Neural cell (in vitro differentiated cells): ENCODE measurements at regions not wholly inside any gene's neighbourhood (a gene's known extent, or its start where the extent isn't known, plus 50 kb on each side); places are given as distances from the start of the nearest gene placed in this dataset.

ENCODE experiments used
- H2AFZ ChIP-seq: fragments of 200-600, 300-800 bp; sonication (generic), shearing (Covaris generic); 2 replicates; pipeline ENCODE4 v1.6.0; 2014; ENCODE audit warnings: low read depth, mild to moderate bottlenecking, antibody characterized with exemption, low read length, moderate library complexity
- H3F3A ChIP-seq: fragments of 200-600 bp; shearing (Covaris generic); 2 replicates; pipeline ENCODE4 v1.6.1; 2016; ENCODE audit warnings: mild to moderate bottlenecking, moderate library complexity, mixed read lengths, antibody characterized with exemption, low read length; ENCODE audit not compliant: insufficient read depth, poor library complexity, severe bottlenecking
- H3K27ac ChIP-seq: fragments of 200-600, 300-800 bp; sonication (generic), shearing (Covaris generic); 2 replicates; pipeline ENCODE4 v1.5.1; 2014; ENCODE audit warnings: mild to moderate bottlenecking, low read length, moderate library complexity
- H3K27me3 ChIP-seq: fragments of 300-800, 200-600 bp; sonication (generic), shearing (Covaris generic); 2 replicates; pipeline ENCODE4 v1.6.0; 2014; ENCODE audit warnings: mild to moderate bottlenecking, low read depth, low read length, moderate library complexity; ENCODE audit not compliant: insufficient read depth
- H3K36me3 ChIP-seq: fragments of 300-800, 200-600 bp; sonication (generic), shearing (Covaris generic); 2 replicates; pipeline ENCODE4 v1.5.1; 2014; ENCODE audit warnings: mild to moderate bottlenecking, antibody characterized with exemption, low read length, moderate library complexity; ENCODE audit not compliant: insufficient read depth
- H3K4me2 ChIP-seq: fragments of 300-800, 200-600 bp; sonication (generic), shearing (Covaris generic); 2 replicates; pipeline ENCODE4 v1.6.0; 2014; ENCODE audit warnings: mild to moderate bottlenecking, low read length
- H3K4me3 ChIP-seq: fragments of 300-800, 200-600 bp; sonication (generic), shearing (Covaris generic); 2 replicates; pipeline ENCODE4 v1.5.1; 2014; ENCODE audit warnings: mild to moderate bottlenecking, low read length, moderate library complexity
- H3K79me2 ChIP-seq: fragments of 200-600 bp; shearing (Covaris generic); replicated peaks from 2 replicates; pipeline ENCODE4 v1.6.0; 2014; ENCODE audit warnings: mild to moderate bottlenecking, low read length, moderate library complexity; ENCODE audit not compliant: insufficient read depth
- H3K9ac ChIP-seq: fragments of 300-800, 200-600 bp; sonication (generic), shearing (Covaris generic); 2 replicates; pipeline ENCODE4 v1.6.1; 2016; ENCODE audit warnings: mild to moderate bottlenecking, low read length, mixed read lengths
- H3K9me2 ChIP-seq: fragments of 200-600 bp; shearing (Covaris generic); 2 replicates; pipeline ENCODE4 v1.6.1; 2016; ENCODE audit warnings: mild to moderate bottlenecking, low read length, mixed read lengths; ENCODE audit not compliant: insufficient read depth
- H3K9me3 ChIP-seq: fragments of 200-600, 300-800 bp; sonication (generic), shearing (Covaris generic); 2 replicates; pipeline ENCODE4 v1.6.1; 2016; ENCODE audit warnings: mild to moderate bottlenecking, mixed run types, low read length, moderate library complexity, mixed read lengths
- H4K20me1 ChIP-seq: fragments of 200-600 bp; shearing (Covaris generic); 2 replicates; pipeline ENCODE4 v1.6.1; 2016; ENCODE audit warnings: mild to moderate bottlenecking, mixed run types; ENCODE audit not compliant: insufficient read depth
- CTCF ChIP-seq: fragments of 450-650 bp; IDR thresholded peaks from 2 replicates; pipeline ENCODE4 v1.5.1; 2014; ENCODE audit warnings: antibody characterized with exemption, mild to moderate bottlenecking, moderate library complexity; ENCODE audit not compliant: poor library complexity, severe bottlenecking
- EP300 ChIP-seq: fragments of 450-650 bp; conservative IDR thresholded peaks from 2 replicates; pipeline ENCODE4 v1.6.1; 2014; ENCODE audit warnings: antibody characterized with exemption, mild to moderate bottlenecking, moderate library complexity; ENCODE audit not compliant: poor library complexity, severe bottlenecking
- EZH2 ChIP-seq: fragments of 200-600, 300-800 bp; shearing (Covaris generic), sonication (generic); IDR thresholded peaks from 2 replicates; pipeline ENCODE4 v1.6.1; 2014; ENCODE audit warnings: antibody characterized with exemption, low read length, borderline replicate concordance, mild to moderate bottlenecking; ENCODE audit not compliant: insufficient read depth, poor library complexity, severe bottlenecking
- MXI1 ChIP-seq: fragments of 450-650 bp; conservative IDR thresholded peaks from 2 replicates; pipeline ENCODE4 v1.6.1; 2014; ENCODE audit warnings: antibody characterized with exemption, mild to moderate bottlenecking; ENCODE audit not compliant: poor library complexity, severe bottlenecking
- POLR2AphosphoS5 ChIP-seq: IDR thresholded peaks from 2 replicates; pipeline ENCODE4 v1.6.1; 2012
- RAD21 ChIP-seq: fragments of 450-650 bp; conservative IDR thresholded peaks from 2 replicates; pipeline ENCODE4 v1.6.1; 2014; ENCODE audit warnings: antibody characterized with exemption, mild to moderate bottlenecking, moderate library complexity
- REST ChIP-seq: IDR thresholded peaks from 2 replicates; pipeline ENCODE4 v1.6.1; 2012; ENCODE audit warnings: borderline replicate concordance
- SMC3 ChIP-seq: fragments of 450-650 bp; conservative IDR thresholded peaks from 2 replicates; pipeline ENCODE4 v1.6.1; 2014; ENCODE audit warnings: antibody characterized with exemption, mild to moderate bottlenecking, moderate library complexity; ENCODE audit not compliant: poor library complexity
- TAF1 ChIP-seq: IDR thresholded peaks from 2 replicates; pipeline ENCODE4 v1.6.1; 2012; ENCODE audit warnings: low read depth

DNA sequence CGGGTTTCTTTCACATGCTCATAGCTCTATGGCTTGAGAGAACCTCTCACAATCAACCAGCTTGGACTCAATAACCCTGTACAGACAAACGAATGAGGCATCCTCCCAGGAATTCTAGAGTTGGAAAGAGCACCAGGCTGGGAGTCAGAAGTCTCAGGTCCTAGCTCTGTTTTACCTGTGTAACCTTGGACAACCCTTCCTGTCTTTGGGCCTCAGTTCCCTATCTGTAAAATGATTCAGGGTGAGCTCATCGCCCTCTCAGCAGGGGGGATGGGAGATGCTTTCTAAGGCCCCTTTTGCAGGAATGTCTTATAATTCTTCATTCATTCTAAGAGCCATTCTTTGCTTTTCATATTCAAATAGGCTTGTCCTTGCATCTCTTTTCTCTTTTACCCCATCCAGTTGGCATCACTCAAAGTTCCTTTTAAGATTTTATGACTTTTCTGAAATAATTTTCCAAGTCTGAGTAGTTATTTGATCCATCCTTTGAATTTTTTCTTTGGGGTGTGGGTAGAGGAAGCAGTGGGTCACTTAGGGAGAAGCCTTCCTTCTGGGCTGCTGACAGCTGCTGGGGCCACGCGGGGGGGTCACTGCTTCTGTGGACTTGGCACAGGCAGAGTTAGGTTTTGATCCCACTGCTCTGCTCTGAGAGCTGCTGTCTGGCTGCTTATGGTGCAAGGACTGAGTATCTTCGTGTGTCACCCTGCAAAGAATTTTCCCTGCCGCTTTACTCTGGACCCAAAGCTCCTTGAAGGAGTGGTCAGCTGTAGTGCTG, 102.7 kb downstream of the UTP18 start:
- no peaks in the 10 kb centered on the region for H3K36me3 ChIP-seq
- H3K9me2 ChIP-seq: no peaks in the 10 kb centered on the region
- no peaks in the 10 kb centered on the region for H3F3A ChIP-seq
- H4K20me1 ChIP-seq: no peaks in the 10 kb centered on the region
- no peak for TF ChIP-seq RAD21
- no peak overlapping the region for H3K4me2 ChIP-seq
- no peak overlapping the region for H3K27ac ChIP-seq
- H2AFZ ChIP-seq: no peak overlapping the region
- H3K4me3 ChIP-seq: no peak overlapping the region
- H3K79me2 ChIP-seq: no peaks in the 10 kb centered on the region
- H3K9ac ChIP-seq: no peak overlapping the region
- H3K9me3 ChIP-seq: no peaks in the 10 kb centered on the region
- no peaks in the 10 kb centered on the region for H3K27me3 ChIP-seq

DNA sequence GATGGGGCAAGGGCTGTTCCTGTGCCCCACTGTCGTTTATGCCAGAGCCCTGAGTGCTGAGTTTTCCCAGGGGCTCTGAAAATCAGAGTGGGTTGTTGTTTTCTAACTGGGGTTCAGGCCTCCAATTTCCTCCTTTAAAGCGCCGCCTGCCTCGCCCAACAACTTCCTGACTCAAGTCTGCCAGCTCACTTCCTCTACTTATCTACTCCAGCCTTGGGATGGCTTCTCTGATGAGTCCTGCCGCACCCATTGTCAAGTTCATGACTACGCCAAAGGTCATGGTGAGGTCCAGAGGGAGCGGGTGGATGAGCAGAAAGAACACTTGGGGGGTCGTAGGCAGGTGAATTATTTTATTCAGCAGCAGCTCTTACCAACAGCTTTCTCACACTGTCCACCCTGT, 104.7 kb downstream of the UTP18 start:
- H3K79me2 ChIP-seq: no peaks in the 10 kb centered on the region
- H3K4me2 ChIP-seq: no peak overlapping the region
- no peaks in the 10 kb centered on the region for H3K9me2 ChIP-seq
- no peaks in the 10 kb centered on the region for H4K20me1 ChIP-seq
- no peak overlapping the region for H3K4me3 ChIP-seq
- H2AFZ ChIP-seq: no peak overlapping the region
- no peak overlapping the region for H3K9ac ChIP-seq
- TF ChIP-seq REST (no peak), SMC3 (no peak), RAD21 (no peak), POLR2AphosphoS5 (no peak), EZH2 (no peak), EP300 (no peak), CTCF (no peak), TAF1 (no peak), MXI1 (no peak)
- H3K9me3 ChIP-seq: no peaks in the 10 kb centered on the region
- no peaks in the 10 kb centered on the region for H3K36me3 ChIP-seq
- H3K27me3 ChIP-seq: no peaks in the 10 kb centered on the region
- no peak overlapping the region for H3K27ac ChIP-seq
- H3F3A ChIP-seq: no peaks in the 10 kb centered on the region
